PC-9 (cell line): ENCODE measurements at regions not wholly inside any gene's neighbourhood (a gene's known extent, or its start where the extent isn't known, plus 50 kb on each side); places are given as distances from the start of the nearest gene placed in this dataset.

Experiments
- CTCF ChIP-seq: fragments of 200-600 bp; sonication (generic); conservative IDR thresholded peaks from 2 replicates; pipeline ENCODE4 v1.6.1; 2017; ENCODE audit warnings: mixed run types, antibody characterized with exemption, mild to moderate bottlenecking, moderate library complexity
- EZH2 ChIP-seq: fragments of 200-600 bp; sonication (generic); IDR thresholded peaks from 2 replicates; pipeline ENCODE4 v1.8.0; 2017; ENCODE audit warnings: antibody characterized with exemption, low read depth

GRCh38 chr18:44079606-44080005 is 601.1 kb upstream of the SETBP1 start:
- TF ChIP-seq CTCF: no peak
- TF ChIP-seq EZH2: no peak
